Endothelial cell of umbilical vein (primary cell): ENCODE measurements at regions not wholly inside any gene's neighbourhood (a gene's known extent, or its start where the extent isn't known, plus 50 kb on each side); places are given as distances from the start of the nearest gene placed in this dataset.

Experiments used
- BruUV-seq: library from RNA; stranded (reverse); fragments of 400-500 nt; replicated peaks from 2 replicates; lab custom pipeline; 2021; lab: Mats Ljungman, UMichigan
- CTCF ChIA-PET: fragments of 300-600, 350-600 bp; sonication (Branson Sonifier 250); formaldehyde crosslinking; loops from one replicate; lab custom pipeline; 2021; ENCODE audit warnings: antibody characterized with exemption, inconsistent platforms; lab: Charles Lee
- POLR2A ChIA-PET: fragments of 300-600, 350-600 bp; sonication (Branson Sonifier 250); formaldehyde crosslinking; loops from one replicate; lab custom pipeline; 2021; ENCODE audit warnings: antibody characterized with exemption, inconsistent platforms; lab: Charles Lee
- DNase-seq: peaks from one replicate; pipeline ENCODE4 v3.0.0-alpha.2; 2011; ENCODE audit warnings: low read depth, low spot score
- FAIRE-seq: peaks from 2 replicates; lab custom pipeline; 2011; peaks lifted over from hg19 to GRCh38; lab: Jason Lieb, UNC
- H2AFZ ChIP-seq: 2 replicates; pipeline ENCODE4 v1.6.0; 2012; ENCODE audit warnings: low read depth, low read length, control low read depth, inconsistent platforms
- H3K27ac ChIP-seq: 2 replicates; pipeline ENCODE4 v1.5.1; 2011; ENCODE audit warnings: low read depth, mild to moderate bottlenecking, control low read depth, low read length, moderate library complexity; ENCODE audit not compliant: insufficient read depth
- H3K27me3 ChIP-seq, 2 experiments: 2 replicates each; pipeline versions ENCODE4 v1.6.0 to v1.6.1; 2011; ENCODE audit warnings: low read length in 2 of 2, mixed read lengths in 1 of 2; ENCODE audit not compliant: control insufficient read depth in 2 of 2, insufficient read depth in 2 of 2
- H3K36me3 ChIP-seq, 2 experiments: 2 replicates in 1 of 2; 3 replicates in 1 of 2; pipeline ENCODE4 v1.5.1; 2011; ENCODE audit warnings: low read length in 2 of 2, mild to moderate bottlenecking in 1 of 2, moderate library complexity in 1 of 2; ENCODE audit not compliant: control insufficient read depth in 2 of 2, insufficient read depth in 2 of 2; ENCODE audit errors: extremely low read depth in 1 of 2
- H3K4me1 ChIP-seq: 3 replicates; pipeline ENCODE4 v1.5.1; 2011; ENCODE audit warnings: mild to moderate bottlenecking, low read length; ENCODE audit not compliant: control insufficient read depth, insufficient read depth; ENCODE audit errors: extremely low read depth
- H3K4me2 ChIP-seq: 2 replicates; pipeline ENCODE4 v1.6.1; 2011; ENCODE audit warnings: low read length, control low read depth, mixed read lengths; ENCODE audit not compliant: insufficient read depth
- H3K4me3 ChIP-seq, 3 experiments: fragments of 200-600 bp in 1 of 3; sonication (generic), shearing (Covaris generic) in 1 of 3; replicated peaks in 1 of 3; 2 replicates each; pipeline ENCODE4 v1.5.1; 2011 to 2016; ENCODE audit warnings: control low read depth in 3 of 3, low read length in 3 of 3, mild to moderate bottlenecking in 2 of 3, inconsistent platforms in 1 of 3, low read depth in 1 of 3, moderate library complexity in 1 of 3; ENCODE audit not compliant: insufficient read depth in 1 of 3
- H3K79me2 ChIP-seq: 2 replicates; pipeline ENCODE4 v1.6.0; 2012; ENCODE audit warnings: low read length, inconsistent platforms; ENCODE audit not compliant: control insufficient read depth, insufficient read depth
- H3K9ac ChIP-seq: replicated peaks from 2 replicates; pipeline ENCODE3; 2011; ENCODE audit warnings: low read length, control low read depth; ENCODE audit not compliant: insufficient read depth; ENCODE audit errors: extremely low read depth
- H3K9me1 ChIP-seq: replicated peaks from 3 replicates; pipeline ENCODE4 v1.6.0; 2011; ENCODE audit warnings: mild to moderate bottlenecking, low read length; ENCODE audit not compliant: control insufficient read depth, insufficient read depth; ENCODE audit errors: extremely low read depth
- H3K9me3 ChIP-seq: replicated peaks from 2 replicates; pipeline ENCODE4 v1.5.1; 2012; ENCODE audit warnings: low read length, inconsistent platforms; ENCODE audit not compliant: control insufficient read depth, insufficient read depth
- H4K20me1 ChIP-seq: replicated peaks from 2 replicates; pipeline ENCODE3; 2011; ENCODE audit warnings: mild to moderate bottlenecking, low read length; ENCODE audit not compliant: control insufficient read depth, insufficient read depth; ENCODE audit errors: extremely low read depth
- CTCF ChIP-seq, 2 donors: IDR thresholded peaks; 1 replicate in 1 of 2; 2 replicates in 1 of 2; pipeline ENCODE4 v1.5.1; 2011; ENCODE audit warnings: low read length in 2 of 2, mild to moderate bottlenecking in 2 of 2, moderate library complexity in 2 of 2, control low read depth in 1 of 2, inconsistent platforms in 1 of 2, low read depth in 1 of 2; ENCODE audit not compliant: insufficient read depth in 1 of 2; ENCODE audit errors: extremely low read depth in 1 of 2
- EZH2 ChIP-seq: IDR thresholded peaks from 2 replicates; pipeline ENCODE4 v1.6.1; 2012; ENCODE audit warnings: borderline replicate concordance, low read depth, mild to moderate bottlenecking, moderate library complexity, low read length, inconsistent platforms; ENCODE audit not compliant: severe bottlenecking
- GATA2 ChIP-seq: IDR thresholded peaks from 2 replicates; pipeline ENCODE4 v1.7.0; 2011; ENCODE audit warnings: low read depth, mild to moderate bottlenecking, moderate library complexity, mixed read lengths, low read length; ENCODE audit not compliant: insufficient read length, insufficient read depth
- JUN ChIP-seq: IDR thresholded peaks from 2 replicates; pipeline ENCODE4 v1.6.1; 2011; ENCODE audit warnings: borderline replicate concordance, low read depth; ENCODE audit not compliant: insufficient read length, insufficient read depth
- MAX ChIP-seq: IDR thresholded peaks from 2 replicates; pipeline ENCODE4 v1.6.1; 2011; ENCODE audit not compliant: insufficient read depth, insufficient read length
- MYC ChIP-seq: IDR thresholded peaks from one replicate; pipeline ENCODE4 v1.6.1; 2011; ENCODE audit warnings: mild to moderate bottlenecking, low read depth, low read length
- dilution Hi-C: fragments of 300-500 bp; cut with MboI; formaldehyde crosslinking; loops from one replicate; pipeline ENCODE4 v1.15.0; 2019; ENCODE audit warnings: low sequenced_read_pairs; ENCODE audit not compliant: extremely low pct_ligation_motif_present
- intact Hi-C: fragments of 100-400 bp; cut with micrococcal nuclease; formaldehyde crosslinking; loops from one replicate; pipeline ENCODE4 v1.10.0; 2022

- intact Hi-C loops, result no loop called here
- no peaks in the 10 kb centered on the region for H3K9me3 ChIP-seq
- H3K27me3 ChIP-seq, result peaks cover 0 to 3% of the 10 kb centered on the region in 2 experiments
- H3K9ac ChIP-seq, result no peak overlapping the region
- no peaks in the 10 kb centered on the region for H4K20me1 ChIP-seq
- H2AFZ ChIP-seq, result no peak overlapping the region
- no peak for FAIRE-seq
- ChIA-PET CTCF (no interaction called here), POLR2A (no interaction called here)
- no peak for DNase-seq
- no peak overlapping the region for H3K4me3 ChIP-seq
- H3K4me2 ChIP-seq, result no peak overlapping the region
- no peaks in the 10 kb centered on the region for H3K79me2 ChIP-seq
- dilution Hi-C loops, result no loop called here
- no peak overlapping the region for H3K27ac ChIP-seq
- TF ChIP-seq CTCF (IDR thresholded peaks at IDR 0.05; ENCODE audit: extremely low read depth in 1 of 2, insufficient read depth in 1 of 2, low read depth in 1 of 2, low read length in 2 of 2) (no peak), MAX (no peak), MYC (no peak), EZH2 (no peak), GATA2 (no peak), JUN (no peak)
- H3K36me3 ChIP-seq, result no peaks in the 10 kb centered on the region
- BruUV-seq, result no TSS peak
- H3K4me1 ChIP-seq, result no peaks in the 10 kb centered on the region
- no peaks in the 10 kb centered on the region for H3K9me1 ChIP-seq
These were observed 72.4 kb downstream of the CTSL start for GRCh38 chr9:87798261-87798833.
